ENCODE measurements at regions not wholly inside any gene's neighbourhood (a gene's known extent, or its start where the extent isn't known, plus 50 kb on each side); places are given as distances from the start of the nearest gene placed in this dataset.

DNA sequence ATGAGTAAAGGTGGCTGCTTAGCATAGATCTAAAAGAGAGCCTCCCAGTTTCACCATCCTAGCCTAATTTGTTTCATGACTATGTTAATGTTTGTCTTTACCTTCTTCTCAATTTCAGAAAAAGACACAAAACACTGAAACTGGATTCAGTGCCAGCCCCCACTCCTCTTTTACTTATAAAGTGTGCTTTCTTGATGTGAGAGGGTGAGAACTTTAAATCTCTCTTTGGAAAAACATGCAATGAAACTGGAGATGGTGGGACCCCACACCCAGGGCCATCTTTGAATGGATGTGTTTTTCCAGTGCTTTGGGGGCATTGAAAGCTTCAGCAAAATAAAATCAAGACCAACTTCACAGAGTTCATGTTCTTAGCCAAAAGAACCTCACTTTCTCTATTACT lies 185.9 kb downstream of the CYRIA start:
- Histone ChIP-seq H3K27ac (ENCODE audit: insufficient read depth in 1 of 2, low read depth in 1 of 2, low read length in 2 of 2, poor library complexity in 1 of 2, severe bottlenecking in 2 of 2) (peak overlapping the region; percentile 77 to 84), H3K4me1 (ENCODE audit: control extremely low read depth in 1 of 4, control insufficient read depth in 4 of 4, insufficient read depth in 4 of 4, low read length in 3 of 4) (peaks cover 45 to 98% (median 84%) of the 10 kb centered on the region in 4 experiments), H3K36me3 (ENCODE audit: control insufficient read depth in 4 of 4, insufficient read depth in 4 of 4, low read length in 3 of 4) (peaks cover 0 to 6% (median 0%) of the 10 kb centered on the region in 4 experiments), H3K9me3 (ENCODE audit: control extremely low read depth in 1 of 5, control insufficient read depth in 4 of 5, insufficient read depth in 2 of 5, low read depth in 1 of 5, low read length in 4 of 5) (no peaks in the 10 kb centered on the region), H3K4me3 (ENCODE audit: control insufficient read depth in 1 of 7, extremely low read depth in 1 of 7, insufficient read depth in 4 of 7, low read depth in 2 of 7, low read length in 6 of 7) (no peak overlapping the region), H3K27me3 (replicated peaks in 2 of 5; ENCODE audit: control insufficient read depth in 4 of 5, insufficient read depth in 5 of 5, low read length in 4 of 5) (no peaks in the 10 kb centered on the region)
- POLR2A ChIA-PET, result interaction anchor here (0.6 to 3.8 kb wide), 4 partner anchors 8 to 49 kb away, joined by 3 to 51 read pairs (median 5); no protein-coding TSS in a partner anchor
- DNase-seq, result no peak
- CTCF ChIA-PET, result interaction anchor here (0.9 to 2.2 kb wide), 7 partner anchors 15 to 538 kb away, joined by 4 to 8 read pairs (median 5); no protein-coding TSS in a partner anchor

DNA sequence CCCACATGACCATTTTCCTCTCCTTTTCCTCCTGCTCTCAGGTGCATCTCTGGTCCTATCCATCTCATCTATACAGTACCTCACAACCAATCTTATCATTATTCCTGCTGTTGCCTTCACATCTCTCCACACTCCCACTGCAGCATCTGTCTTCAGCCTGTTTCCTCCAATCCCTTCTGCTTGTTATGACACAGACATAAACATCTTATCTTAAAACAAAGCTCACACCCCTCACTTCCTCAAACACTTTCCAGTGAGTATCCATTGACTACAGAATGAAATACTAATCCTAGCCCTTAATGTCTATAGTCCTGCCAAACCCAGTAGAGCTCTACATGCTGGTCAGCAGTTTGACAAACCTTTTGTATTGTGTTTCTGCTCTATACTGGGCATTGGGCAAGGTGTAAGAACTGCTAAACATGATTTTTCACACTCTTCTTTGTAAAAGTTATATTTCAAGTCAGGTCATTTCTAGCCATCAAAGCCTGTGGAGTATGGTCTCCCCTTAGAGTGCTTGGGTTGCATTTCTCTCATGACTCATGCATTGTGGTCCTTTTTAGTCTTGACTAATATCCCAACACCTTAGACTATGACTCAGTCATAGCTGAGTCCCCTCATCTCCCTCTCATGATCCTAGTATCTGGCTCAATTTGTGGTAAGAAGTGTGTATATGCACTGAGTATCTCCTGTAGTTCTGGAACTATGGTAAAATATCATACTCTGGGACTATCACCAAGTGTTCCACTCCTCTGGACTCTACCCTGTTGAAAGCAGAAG lies 187.0 kb downstream of the CYRIA start:
- peak overlapping the region in 6 of 7 experiments; percentile 20 to 76 (median 62) for H3K4me3 ChIP-seq (ENCODE audit: control insufficient read depth in 1 of 7, extremely low read depth in 1 of 7, insufficient read depth in 4 of 7, low read depth in 2 of 7, low read length in 6 of 7)
- H3K27me3 ChIP-seq (replicated peaks in 2 of 5; ENCODE audit: control insufficient read depth in 4 of 5, insufficient read depth in 5 of 5, low read length in 4 of 5), result no peaks in the 10 kb centered on the region
- H3K4me1 ChIP-seq (ENCODE audit: control extremely low read depth in 1 of 4, control insufficient read depth in 4 of 4, insufficient read depth in 4 of 4, low read length in 3 of 4), result peaks cover 45 to 92% (median 78%) of the 10 kb centered on the region in 4 experiments
- peak; percentile 68 to 93 (median 89) for DNase-seq
- CTCF ChIA-PET, result interaction anchor here (0.7 to 3.2 kb wide), 19 partner anchors 9 to 538 kb away, joined by 3 to 18 read pairs (median 4); partner anchors contain the start of gene MYCN
- POLR2A ChIA-PET, result interaction anchor here (0.6 to 3.8 kb wide), 12 partner anchors 9 to 537 kb away, joined by 3 to 51 read pairs (median 4); no protein-coding TSS in a partner anchor
- H3K9me3 ChIP-seq (ENCODE audit: control extremely low read depth in 1 of 5, control insufficient read depth in 4 of 5, insufficient read depth in 2 of 5, low read depth in 1 of 5, low read length in 4 of 5), result no peaks in the 10 kb centered on the region
- H3K36me3 ChIP-seq (ENCODE audit: control insufficient read depth in 4 of 4, insufficient read depth in 4 of 4, low read length in 3 of 4), result peaks cover 0 to 6% (median 3%) of the 10 kb centered on the region in 4 experiments
- peak overlapping the region; percentile 77 to 84 for H3K27ac ChIP-seq (ENCODE audit: insufficient read depth in 1 of 2, low read depth in 1 of 2, low read length in 2 of 2, poor library complexity in 1 of 2, severe bottlenecking in 2 of 2)

DNA sequence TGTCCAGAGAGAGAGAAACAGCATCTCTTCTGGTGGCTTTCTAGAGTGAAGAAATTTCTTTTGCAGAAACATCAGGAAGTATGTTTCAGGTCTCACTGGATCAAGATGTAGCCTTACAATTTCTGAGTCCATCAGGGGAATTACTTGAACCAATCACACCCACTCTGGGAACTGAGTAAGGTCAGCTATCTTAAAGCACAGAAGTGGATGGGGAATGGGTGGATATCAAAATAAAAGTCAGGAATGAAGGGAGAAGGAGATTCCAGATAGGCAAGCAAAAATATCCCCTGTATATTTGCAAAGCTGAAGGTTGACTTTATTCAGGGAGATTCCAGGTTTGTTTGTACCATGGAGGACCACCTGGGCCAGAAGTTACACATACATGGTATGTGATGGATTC lies 188.0 kb downstream of the CYRIA start:
- no peaks in the 10 kb centered on the region for H3K9me3 ChIP-seq (ENCODE audit: control extremely low read depth in 1 of 5, control insufficient read depth in 4 of 5, insufficient read depth in 2 of 5, low read depth in 1 of 5, low read length in 4 of 5)
- peak in 1 of 3 donors; percentile 28 for DNase-seq
- no peaks in the 10 kb centered on the region for H3K27me3 ChIP-seq (replicated peaks in 2 of 5; ENCODE audit: control insufficient read depth in 4 of 5, insufficient read depth in 5 of 5, low read length in 4 of 5)
- peak overlapping the region; percentile 77 to 84 for H3K27ac ChIP-seq (ENCODE audit: insufficient read depth in 1 of 2, low read depth in 1 of 2, low read length in 2 of 2, poor library complexity in 1 of 2, severe bottlenecking in 2 of 2)
- H3K4me1 ChIP-seq (ENCODE audit: control extremely low read depth in 1 of 4, control insufficient read depth in 4 of 4, insufficient read depth in 4 of 4, low read length in 3 of 4), result peaks cover 39 to 83% (median 69%) of the 10 kb centered on the region in 4 experiments
- ChIA-PET POLR2A (interaction anchor here (0.7 to 3.8 kb wide), 3 partner anchors 10 to 39 kb away, joined by 3 to 51 read pairs (median 6); no protein-coding TSS in a partner anchor), CTCF (interaction anchor here (0.8 to 3.2 kb wide), 9 partner anchors 13 to 145 kb away, joined by 3 to 18 read pairs (median 3); no protein-coding TSS in a partner anchor)
- peaks cover 0 to 6% (median 4%) of the 10 kb centered on the region in 4 experiments for H3K36me3 ChIP-seq (ENCODE audit: control insufficient read depth in 4 of 4, insufficient read depth in 4 of 4, low read length in 3 of 4)
- H3K4me3 ChIP-seq (ENCODE audit: control insufficient read depth in 1 of 7, extremely low read depth in 1 of 7, insufficient read depth in 4 of 7, low read depth in 2 of 7, low read length in 6 of 7), result peak overlapping the region in 6 of 7 experiments; percentile 20 to 76 (median 62)

DNA sequence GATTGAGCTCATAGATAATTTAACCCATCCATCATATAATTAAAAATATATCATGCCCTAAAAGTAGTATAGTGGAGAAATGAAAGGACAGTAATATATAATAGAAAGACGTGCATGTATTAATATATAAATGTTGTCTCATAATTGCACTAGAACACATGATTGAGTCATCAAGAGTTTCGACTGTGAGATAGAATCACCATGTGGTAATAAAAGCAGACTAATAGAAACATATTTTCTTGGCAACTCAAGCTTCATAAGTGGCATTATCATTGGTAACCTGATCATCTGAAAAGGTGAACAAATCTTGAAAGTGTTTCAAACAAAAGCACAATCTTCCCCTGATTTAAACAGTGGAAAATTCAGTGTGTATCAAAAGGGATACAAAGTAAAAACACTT lies 188.8 kb downstream of the CYRIA start:
- H3K4me3 ChIP-seq (ENCODE audit: control insufficient read depth in 1 of 7, extremely low read depth in 1 of 7, insufficient read depth in 4 of 7, low read depth in 2 of 7, low read length in 6 of 7), result peak overlapping the region in 5 of 7 experiments; percentile 20 to 76 (median 70)
- ChIA-PET POLR2A (interaction anchor here (0.9 to 3.8 kb wide), 2 partner anchors 39 to 77 kb away, joined by 3 to 51 read pairs; no protein-coding TSS in a partner anchor), CTCF (interaction anchor here (1.0 to 3.2 kb wide), 4 partner anchors 9 to 159 kb away, joined by 3 to 18 read pairs (median 4); no protein-coding TSS in a partner anchor)
- no CpG with 5 or more reads among the region's 2 CpGs for WGBS (ENCODE audit: insufficient coverage)
- no peaks in the 10 kb centered on the region for H3K9me3 ChIP-seq (ENCODE audit: control extremely low read depth in 1 of 5, control insufficient read depth in 4 of 5, insufficient read depth in 2 of 5, low read depth in 1 of 5, low read length in 4 of 5)
- H3K27ac ChIP-seq (ENCODE audit: insufficient read depth in 1 of 2, low read depth in 1 of 2, low read length in 2 of 2, poor library complexity in 1 of 2, severe bottlenecking in 2 of 2), result peak overlapping the region; percentile 77 to 84
- DNase-seq, result no peak
- no peaks in the 10 kb centered on the region for H3K27me3 ChIP-seq (replicated peaks in 2 of 5; ENCODE audit: control insufficient read depth in 4 of 5, insufficient read depth in 5 of 5, low read length in 4 of 5)
- H3K36me3 ChIP-seq (ENCODE audit: control insufficient read depth in 4 of 4, insufficient read depth in 4 of 4, low read length in 3 of 4), result peaks cover 0 to 6% (median 4%) of the 10 kb centered on the region in 4 experiments
- H3K4me1 ChIP-seq (ENCODE audit: control extremely low read depth in 1 of 4, control insufficient read depth in 4 of 4, insufficient read depth in 4 of 4, low read length in 3 of 4), result peaks cover 33 to 80% (median 63%) of the 10 kb centered on the region in 4 experiments

DNA sequence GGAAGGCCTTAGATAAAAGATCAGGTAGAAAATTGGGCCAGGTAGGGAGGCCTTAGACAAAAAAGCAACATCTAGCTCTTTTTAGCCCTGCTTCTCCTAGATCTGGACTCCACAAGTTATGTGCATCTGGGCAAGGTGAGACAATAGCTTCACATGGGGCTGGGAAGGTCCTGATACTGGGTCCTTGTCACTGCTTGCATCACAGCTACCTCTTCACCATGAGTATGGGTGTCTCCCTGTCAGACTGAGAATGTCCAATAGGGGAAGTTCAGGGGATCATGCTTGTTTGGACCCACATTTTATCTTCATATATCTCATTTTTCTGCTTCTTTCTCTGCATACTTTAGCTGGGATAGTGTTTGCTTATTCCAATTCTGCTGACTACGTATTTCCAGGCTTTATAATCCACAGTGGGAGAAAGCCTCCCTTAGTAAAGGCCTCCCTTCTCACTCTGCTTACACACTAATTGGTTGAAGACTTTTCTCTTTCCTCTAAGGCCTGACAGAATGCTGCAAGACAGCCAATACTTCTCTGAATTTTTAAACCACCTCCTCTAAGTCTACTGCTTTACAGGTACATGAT lies 189.6 kb downstream of the CYRIA start:
- H3K9me3 ChIP-seq (ENCODE audit: control extremely low read depth in 1 of 5, control insufficient read depth in 4 of 5, insufficient read depth in 2 of 5, low read depth in 1 of 5, low read length in 4 of 5), result no peaks in the 10 kb centered on the region
- peak in 2 of 3 donors; percentile 41 to 57 for DNase-seq
- WGBS (ENCODE audit: insufficient coverage), result 29% methylated on average over 1 of the region's 1 CpG
- peak overlapping the region; percentile 77 to 84 for H3K27ac ChIP-seq (ENCODE audit: insufficient read depth in 1 of 2, low read depth in 1 of 2, low read length in 2 of 2, poor library complexity in 1 of 2, severe bottlenecking in 2 of 2)
- ChIA-PET POLR2A (interaction anchor here (1.1 to 2.3 kb wide), 3 partner anchors 34 to 59 kb away, joined by 3 to 9 read pairs (median 6); no protein-coding TSS in a partner anchor), CTCF (interaction anchor here (1.1 to 3.5 kb wide), 6 partner anchors 10 to 159 kb away, joined by 4 to 18 read pairs (median 5); no protein-coding TSS in a partner anchor)
- no peaks in the 10 kb centered on the region for H3K27me3 ChIP-seq (replicated peaks in 2 of 5; ENCODE audit: control insufficient read depth in 4 of 5, insufficient read depth in 5 of 5, low read length in 4 of 5)
- peak overlapping the region in 5 of 7 experiments; percentile 20 to 76 (median 70) for H3K4me3 ChIP-seq (ENCODE audit: control insufficient read depth in 1 of 7, extremely low read depth in 1 of 7, insufficient read depth in 4 of 7, low read depth in 2 of 7, low read length in 6 of 7)
- H3K4me1 ChIP-seq (ENCODE audit: control extremely low read depth in 1 of 4, control insufficient read depth in 4 of 4, insufficient read depth in 4 of 4, low read length in 3 of 4), result peaks cover 30 to 79% (median 55%) of the 10 kb centered on the region in 4 experiments
- peaks cover 3 to 10% (median 6%) of the 10 kb centered on the region in 4 experiments for H3K36me3 ChIP-seq (ENCODE audit: control insufficient read depth in 4 of 4, insufficient read depth in 4 of 4, low read length in 3 of 4)

DNA sequence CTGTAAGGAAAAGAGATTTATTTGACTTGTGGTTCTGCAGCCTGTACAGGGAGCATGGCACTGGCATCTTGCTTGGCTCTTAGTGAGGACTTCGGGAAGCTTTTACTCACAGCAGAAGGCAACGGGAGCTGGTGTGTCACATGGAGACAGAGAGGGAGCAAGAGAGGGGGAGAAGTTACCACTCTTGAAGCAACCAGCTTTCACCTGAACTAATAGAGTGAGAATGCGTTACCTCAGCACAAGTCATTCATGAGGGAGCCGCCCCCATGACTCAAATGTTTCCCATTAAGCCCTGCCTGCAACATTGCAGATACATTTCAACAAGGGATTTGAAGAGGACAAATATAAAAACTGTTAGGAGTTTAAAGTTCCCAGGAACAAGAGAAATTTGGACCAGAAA lies 190.0 kb downstream of the CYRIA start:
- Histone ChIP-seq H3K9me3 (ENCODE audit: control extremely low read depth in 1 of 5, control insufficient read depth in 4 of 5, insufficient read depth in 2 of 5, low read depth in 1 of 5, low read length in 4 of 5) (no peaks in the 10 kb centered on the region), H3K4me1 (ENCODE audit: control extremely low read depth in 1 of 4, control insufficient read depth in 4 of 4, insufficient read depth in 4 of 4, low read length in 3 of 4) (peaks cover 25 to 74% (median 51%) of the 10 kb centered on the region in 4 experiments), H3K4me3 (ENCODE audit: control insufficient read depth in 1 of 7, extremely low read depth in 1 of 7, insufficient read depth in 4 of 7, low read depth in 2 of 7, low read length in 6 of 7) (peak overlapping the region in 4 of 7 experiments; percentile 55 to 76 (median 72)), H3K36me3 (ENCODE audit: control insufficient read depth in 4 of 4, insufficient read depth in 4 of 4, low read length in 3 of 4) (peaks cover 3 to 10% (median 6%) of the 10 kb centered on the region in 4 experiments), H3K27ac (ENCODE audit: insufficient read depth in 1 of 2, low read depth in 1 of 2, low read length in 2 of 2, poor library complexity in 1 of 2, severe bottlenecking in 2 of 2) (peak overlapping the region; percentile 41 to 77), H3K27me3 (replicated peaks in 2 of 5; ENCODE audit: control insufficient read depth in 4 of 5, insufficient read depth in 5 of 5, low read length in 4 of 5) (no peaks in the 10 kb centered on the region)
- DNase-seq, result peak in 2 of 3 donors; percentile 35 to 53
- ChIA-PET CTCF (interaction anchor here (0.6 to 3.5 kb wide), 7 partner anchors 9 to 255 kb away, joined by 3 to 14 read pairs (median 4); no protein-coding TSS in a partner anchor), POLR2A (interaction anchor here (1.0 to 2.3 kb wide), 4 partner anchors 34 to 534 kb away, joined by 3 to 9 read pairs (median 5); no protein-coding TSS in a partner anchor)
- 41% methylated on average over 2 of the region's 4 CpGs for WGBS (ENCODE audit: insufficient coverage)

All from common myeloid progenitor, CD34-positive (primary cell).